ENCODE measurements at regions not wholly inside any gene's neighbourhood (a gene's known extent, or its start where the extent isn't known, plus 50 kb on each side); places are given as distances from the start of the nearest gene placed in this dataset.

GRCh38 chr1:5465281-5465711 lies 526.9 kb downstream of the NPHP4 start:
- no peak for DNase-seq (ENCODE audit: low spot score)

DNA sequence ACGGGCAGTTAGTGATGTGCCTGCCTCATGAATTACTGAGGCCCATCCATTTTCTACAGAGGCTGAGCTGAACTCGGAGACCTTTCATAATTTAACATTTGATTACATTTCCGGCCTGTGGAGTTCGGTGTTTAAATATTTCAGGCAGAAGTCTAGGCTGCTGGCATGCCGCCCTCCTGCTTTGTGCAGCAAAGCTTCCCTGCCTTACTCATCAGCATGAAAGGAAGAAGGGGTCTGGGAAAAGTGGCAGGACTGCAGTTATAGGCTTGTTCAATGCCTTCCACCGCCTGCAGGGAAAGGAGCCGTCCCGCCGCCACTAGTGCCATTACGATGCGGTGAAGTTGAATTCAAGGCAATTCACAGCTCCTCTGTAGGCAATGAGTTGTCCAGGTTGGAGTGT lies 527.9 kb downstream of the NPHP4 start:
- no peak for DNase-seq (ENCODE audit: low spot score)

DNA sequence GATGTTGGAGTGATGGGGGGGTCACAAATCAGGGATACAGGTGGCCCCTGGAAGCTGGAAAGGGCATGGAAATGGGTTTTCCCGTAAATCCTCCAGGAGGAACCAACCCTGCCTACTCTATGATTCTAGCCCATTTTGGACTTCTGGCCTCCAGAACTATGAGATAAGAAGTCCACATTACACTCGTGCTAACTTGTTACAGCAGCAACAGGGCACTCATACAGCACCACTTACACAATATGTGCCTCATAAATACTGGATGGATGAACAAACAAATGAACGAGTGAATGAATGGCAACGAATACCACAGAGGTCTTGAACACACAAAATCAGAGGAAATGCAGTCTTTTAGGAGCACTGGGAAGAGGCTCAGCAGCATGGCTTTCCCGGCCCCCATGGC lies 531.3 kb downstream of the NPHP4 start:
- DNase-seq (ENCODE audit: low spot score) = no peak

DNA sequence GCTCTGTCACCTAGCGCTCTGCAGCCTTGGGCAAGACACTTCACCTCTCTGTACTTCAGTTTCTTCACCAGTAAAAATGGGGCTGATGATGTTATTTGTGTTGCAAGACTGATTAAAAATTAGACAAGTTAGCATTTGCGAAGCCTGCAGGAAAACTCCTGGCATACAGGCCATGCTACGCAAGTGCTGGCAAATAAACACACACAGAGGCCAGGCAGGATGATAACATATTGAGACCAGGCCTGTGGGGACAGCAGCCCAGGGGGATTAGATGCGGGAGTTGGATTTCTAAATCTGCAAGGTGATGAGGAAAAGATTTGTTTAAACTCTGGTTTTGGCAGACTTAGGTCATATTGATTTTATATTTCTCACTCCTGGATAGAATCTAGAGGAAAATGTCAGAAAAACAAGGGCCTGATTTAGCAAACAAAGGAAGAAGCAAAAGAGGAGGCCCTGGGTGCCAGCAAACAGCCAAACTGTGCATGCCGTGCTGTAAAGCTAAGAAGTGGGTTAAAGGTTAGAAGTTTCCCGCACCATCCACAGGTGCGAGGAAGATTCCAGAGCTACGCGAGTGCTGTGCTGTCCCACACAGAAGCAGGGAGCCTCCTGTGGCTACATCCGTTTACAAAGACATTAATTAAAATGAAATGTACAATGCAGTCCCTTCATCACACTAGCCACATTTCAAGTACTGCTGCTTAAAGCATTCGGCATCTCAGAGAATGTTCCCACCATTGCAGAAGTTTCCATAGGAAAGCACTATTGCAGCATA lies 532.2 kb downstream of the NPHP4 start:
- DNase-seq (ENCODE audit: low spot score) = no peak

- DNase-seq (ENCODE audit: low spot score) = no peak
Observed at GRCh38 chr1:5458248-5458647, 534.0 kb downstream of the NPHP4 start.

DNA sequence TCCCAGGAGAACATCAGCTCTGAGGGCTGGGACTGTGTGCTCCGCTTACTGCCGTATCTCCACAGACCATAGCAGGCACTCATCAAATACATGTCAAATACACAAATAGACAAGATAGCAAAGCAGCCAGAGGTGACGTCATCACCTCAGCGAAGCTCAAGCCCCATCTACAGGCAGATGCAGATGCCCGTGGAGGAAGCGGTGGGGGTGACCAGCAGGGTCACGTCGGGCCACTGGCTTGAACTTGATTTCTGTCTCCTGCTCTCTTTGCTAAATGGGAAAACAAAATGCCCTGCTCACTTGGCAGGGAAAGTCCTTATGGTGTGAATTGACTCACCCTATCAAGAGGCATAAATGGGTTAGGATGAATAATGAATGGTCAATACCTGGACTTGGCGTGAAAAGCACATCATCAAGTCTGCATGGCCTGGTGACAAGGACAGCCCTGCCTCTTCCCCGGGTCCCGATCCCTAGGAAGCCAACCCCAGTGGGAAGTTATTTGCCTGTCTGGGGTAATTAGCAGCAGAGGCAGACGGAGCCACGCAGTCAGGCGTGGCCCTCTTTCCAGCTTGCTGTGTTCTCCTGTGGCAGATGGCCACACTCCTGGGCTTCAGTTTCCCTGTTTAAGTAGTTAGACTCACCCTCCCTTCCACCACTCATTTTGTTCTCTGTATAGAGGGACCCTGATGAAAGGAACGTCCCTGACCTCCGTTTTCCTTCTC lies 536.0 kb downstream of the NPHP4 start:
- no peak for DNase-seq (ENCODE audit: low spot score)

DNA sequence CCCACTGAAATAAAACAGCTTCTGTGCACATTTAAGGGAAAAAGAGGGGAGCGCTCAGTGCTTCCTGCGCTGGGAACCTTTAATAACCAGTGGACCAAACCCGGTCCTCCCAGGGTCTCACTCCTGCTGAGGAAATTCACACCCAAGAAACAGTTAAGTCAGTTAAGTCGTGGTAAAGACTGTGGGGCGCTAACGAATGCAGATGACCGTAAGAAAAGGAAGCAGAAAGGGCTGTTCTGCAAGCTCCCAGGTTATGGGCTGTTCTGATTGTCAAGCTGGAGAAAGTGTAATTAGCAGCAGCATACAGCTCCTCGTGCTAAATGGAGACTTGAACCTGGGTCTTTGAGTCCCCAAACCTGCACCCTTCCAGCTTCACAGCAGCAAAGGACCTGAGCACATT lies 536.6 kb downstream of the NPHP4 start:
- no peak for DNase-seq (ENCODE audit: low spot score)

DNA sequence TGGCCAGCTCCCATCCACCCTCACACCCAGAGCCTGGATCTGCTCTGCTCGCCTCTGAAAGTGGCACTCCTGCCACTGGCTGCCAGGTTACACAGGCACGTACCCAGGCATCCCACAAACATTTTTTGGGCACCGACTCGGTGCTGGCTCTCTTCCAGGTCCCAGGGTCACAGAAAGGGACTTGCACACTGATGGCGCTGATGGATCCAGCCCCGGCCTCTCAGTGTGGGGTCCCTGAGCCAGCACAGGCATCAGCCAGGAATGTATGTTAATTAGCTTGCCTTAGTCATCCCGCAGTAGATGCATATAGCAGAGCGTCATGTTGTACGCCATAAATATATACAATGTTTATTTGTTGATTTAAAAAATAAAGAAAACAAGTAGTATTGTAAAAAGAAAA lies 537.2 kb downstream of the NPHP4 start:
- DNase-seq (ENCODE audit: low spot score) = no peak

GRCh38 chr1:5453347-5453746 lies 538.9 kb downstream of the NPHP4 start:
- DNase-seq (ENCODE audit: low spot score) = no peak

- DNase-seq (ENCODE audit: low spot score) = no peak
Observed at GRCh38 chr1:5451671-5452070, 540.6 kb downstream of the NPHP4 start.

- no peak for DNase-seq (ENCODE audit: low spot score)
Observed at GRCh38 chr1:5448486-5448885, 543.7 kb downstream of the NPHP4 start.

- DNase-seq (ENCODE audit: low spot score) = no peak
Observed at GRCh38 chr1:5447503-5447960, 544.7 kb downstream of the NPHP4 start.

- no peak for DNase-seq (ENCODE audit: low spot score)
Observed at GRCh38 chr1:5444396-5444795, 547.8 kb downstream of the NPHP4 start.

DNA sequence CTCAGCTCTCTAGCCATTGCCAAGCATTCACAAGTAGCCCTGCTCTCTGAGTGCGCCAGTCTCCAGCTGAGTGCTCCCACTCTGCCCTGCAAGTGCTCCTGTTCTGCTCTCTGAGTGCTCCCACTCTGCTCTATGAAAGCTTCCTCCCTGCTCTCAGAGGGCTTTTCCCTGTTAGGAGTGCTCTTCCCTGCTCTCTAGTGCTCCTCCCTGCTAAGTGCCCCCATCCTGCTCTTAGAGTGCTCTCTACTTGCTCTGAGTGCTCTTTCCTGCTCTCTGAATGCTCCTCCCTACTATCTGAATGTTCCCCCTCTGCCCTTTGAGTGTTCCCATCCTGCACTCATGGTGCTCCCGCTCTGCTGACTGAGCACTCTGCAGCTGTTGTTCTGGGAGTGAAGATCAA lies 555.4 kb downstream of the NPHP4 start:
- no peak for DNase-seq (ENCODE audit: low spot score)

GRCh38 chr1:5435414-5435813 lies 556.8 kb downstream of the NPHP4 start:
- no peak for DNase-seq (ENCODE audit: low spot score)

GRCh38 chr1:5432436-5432835 lies 559.8 kb downstream of the NPHP4 start:
- DNase-seq (ENCODE audit: low spot score) = no peak

DNA sequence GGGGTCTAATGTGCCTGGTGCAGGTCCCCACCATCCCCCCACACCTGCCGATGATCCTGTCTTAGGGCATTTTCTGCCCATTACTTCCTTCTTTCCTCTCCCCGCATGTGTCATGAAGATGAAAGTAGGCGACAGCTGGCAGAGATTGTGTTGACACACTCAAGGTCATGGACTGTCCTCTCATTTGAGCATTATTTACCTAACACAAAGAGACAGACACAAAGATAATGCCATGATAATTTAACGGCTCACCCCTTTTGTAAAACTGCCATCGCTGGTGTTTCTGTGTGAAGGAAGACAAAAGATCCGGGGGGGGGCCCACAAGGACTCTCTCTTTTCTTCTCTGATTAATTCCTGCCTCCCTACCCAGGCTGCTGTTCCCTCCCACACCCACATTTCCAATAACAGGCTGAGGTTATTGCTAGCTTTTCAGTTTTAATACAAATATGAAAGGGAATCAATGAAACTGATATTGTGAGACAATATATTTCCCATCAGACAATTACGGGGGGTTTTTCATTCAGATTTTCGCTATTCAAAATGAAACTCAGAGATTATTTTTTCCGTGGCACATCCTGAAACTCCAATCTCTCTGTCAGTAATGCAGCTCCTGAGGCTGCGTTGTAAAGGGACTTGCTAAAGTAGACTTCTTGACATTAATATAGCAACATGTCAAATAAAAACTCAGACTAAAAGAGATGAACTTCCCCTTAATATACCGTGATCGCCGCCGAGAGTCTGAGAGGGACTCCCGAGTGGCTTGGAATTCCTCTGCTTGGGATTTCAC lies 561.1 kb downstream of the NPHP4 start:
- no peak for DNase-seq (ENCODE audit: low spot score)

- no peak for DNase-seq (ENCODE audit: low spot score)
Observed at GRCh38 chr1:5430136-5430535, 562.1 kb downstream of the NPHP4 start.

DNA sequence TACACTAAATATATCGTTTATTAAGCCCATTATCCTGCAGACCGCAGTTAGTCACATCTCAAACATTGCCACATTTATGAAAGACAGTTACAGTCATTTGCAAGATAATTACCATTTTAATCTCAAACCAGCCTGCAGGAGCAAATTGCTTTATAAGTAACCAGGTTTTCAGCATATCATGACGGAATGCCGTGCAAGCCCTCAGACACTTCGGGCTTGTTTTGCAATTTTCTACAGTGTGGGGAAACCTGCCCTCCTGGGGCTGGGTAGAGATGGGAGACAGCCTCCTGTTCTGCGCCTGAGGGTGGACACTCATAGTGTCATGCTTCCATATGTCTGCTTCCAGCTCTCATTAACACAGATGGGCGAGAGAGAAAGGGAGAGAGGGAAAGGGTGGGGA lies 563.9 kb downstream of the NPHP4 start:
- DNase-seq (ENCODE audit: low spot score) = no peak

DNA sequence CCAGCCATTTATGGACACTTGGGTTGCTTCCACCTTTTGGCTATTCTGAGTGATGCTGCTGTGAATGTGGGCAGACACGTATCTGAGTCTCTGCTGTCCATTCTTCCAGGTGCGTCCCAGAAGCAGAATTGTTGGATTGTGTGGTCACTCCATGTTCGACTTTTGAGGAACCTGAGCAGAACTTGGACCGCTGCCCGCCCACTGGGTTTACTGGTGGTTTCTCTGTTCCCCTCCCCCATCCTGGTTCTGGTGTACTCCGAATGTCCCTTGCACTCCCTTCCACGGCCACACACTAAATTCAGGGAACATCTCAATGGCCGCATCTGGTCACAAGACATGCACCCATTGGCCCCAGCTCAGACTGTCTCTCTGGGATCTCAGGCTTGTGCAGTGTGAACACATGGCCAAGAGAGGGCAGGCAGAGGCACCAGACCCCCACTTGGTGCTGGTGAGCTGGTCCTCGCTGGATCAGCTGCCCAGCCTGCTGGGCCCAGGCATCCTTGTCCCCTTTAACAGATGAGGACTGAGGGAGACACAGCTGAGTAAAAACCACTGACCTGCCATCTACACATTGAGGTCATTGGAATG lies 565.1 kb downstream of the NPHP4 start:
- DNase-seq (ENCODE audit: low spot score) = no peak

GRCh38 chr1:5424802-5425703 lies 567.2 kb downstream of the NPHP4 start:
- DNase-seq (ENCODE audit: low spot score) = no peak

All from left forelimb (tissue), 1 donor.